Lower leg skin (tissue), 3 donors: ENCODE measurements at regions not wholly inside any gene's neighbourhood (a gene's known extent, or its start where the extent isn't known, plus 50 kb on each side); places are given as distances from the start of the nearest gene placed in this dataset.

Experiments
- CTCF ChIP-seq, 3 donors: fragments of 450-650 bp; IDR thresholded peaks; one replicate each; pipeline ENCODE4 v1.5.1; 2016; ENCODE audit warnings: antibody characterized with exemption in 3 of 3, mild to moderate bottlenecking in 3 of 3, moderate library complexity in 2 of 3
- POLR2A ChIP-seq, 2 donors: fragments of 450-650 bp; IDR thresholded peaks; one replicate each; pipeline ENCODE4 v1.6.1; 2016 to 2017; ENCODE audit warnings: antibody characterized with exemption in 2 of 2, mild to moderate bottlenecking in 1 of 2, moderate library complexity in 1 of 2

- TF ChIP-seq CTCF (IDR thresholded peaks at IDR 0.05) (no peak), POLR2A (IDR thresholded peaks at IDR 0.05) (no peak)
Measured at GRCh38 chr7:116316838-116317628, 106.7 kb downstream of the TES start.
